Glutamatergic neuron (in vitro differentiated cells): ENCODE measurements at regions not wholly inside any gene's neighbourhood (a gene's known extent, or its start where the extent isn't known, plus 50 kb on each side); places are given as distances from the start of the nearest gene placed in this dataset.

Experiments
- DNase-seq: peaks from one replicate; pipeline ENCODE4 v3.0.0; 2022
- H3K27ac Mint-ChIP-seq: one replicate; pipeline ENCODE4 v1.8.0; 2020; ENCODE audit warnings: mild to moderate bottlenecking, mixed read lengths, inconsistent platforms; ENCODE audit not compliant: unreplicated experiment
- H3K27me3 Mint-ChIP-seq: one replicate; pipeline ENCODE4 v1.8.0; 2020; ENCODE audit warnings: mild to moderate bottlenecking, moderate library complexity, mixed read lengths, inconsistent platforms; ENCODE audit not compliant: unreplicated experiment
- H3K36me3 Mint-ChIP-seq: one replicate; pipeline ENCODE4 v1.8.0; 2020; ENCODE audit warnings: mild to moderate bottlenecking, mixed read lengths, inconsistent platforms; ENCODE audit not compliant: unreplicated experiment
- H3K4me1 Mint-ChIP-seq: one replicate; pipeline ENCODE4 v1.8.0; 2020; ENCODE audit warnings: mild to moderate bottlenecking, low read depth, mixed read lengths, inconsistent platforms; ENCODE audit not compliant: unreplicated experiment
- H3K4me3 Mint-ChIP-seq: one replicate; pipeline ENCODE4 v1.8.0; 2020; ENCODE audit warnings: mild to moderate bottlenecking, mixed read lengths, inconsistent platforms; ENCODE audit not compliant: unreplicated experiment
- H3K9me3 Mint-ChIP-seq: one replicate; pipeline ENCODE4 v1.8.0; 2020; ENCODE audit warnings: mild to moderate bottlenecking, moderate library complexity, mixed read lengths, inconsistent platforms; ENCODE audit not compliant: unreplicated experiment
- TF ChIP-seq, protein P1 (sequence below): fragments of 200-600 bp; sonication (generic); IDR thresholded peaks from one replicate; pipeline ENCODE4 v1.5.0; 2021; ENCODE audit not compliant: partially characterized antibody, unreplicated experiment

GRCh38 chr19:31496076-31496475 lies 146.8 kb upstream of the TSHZ3 start:
- H3K36me3 Mint-ChIP-seq: no peaks in the 10 kb centered on the region
- no peak overlapping the region for H3K4me3 Mint-ChIP-seq
- peaks cover 4% of the 10 kb centered on the region for H3K4me1 Mint-ChIP-seq
- H3K27me3 Mint-ChIP-seq: peaks cover 5% of the 10 kb centered on the region
- TF ChIP-seq, protein P1, sequence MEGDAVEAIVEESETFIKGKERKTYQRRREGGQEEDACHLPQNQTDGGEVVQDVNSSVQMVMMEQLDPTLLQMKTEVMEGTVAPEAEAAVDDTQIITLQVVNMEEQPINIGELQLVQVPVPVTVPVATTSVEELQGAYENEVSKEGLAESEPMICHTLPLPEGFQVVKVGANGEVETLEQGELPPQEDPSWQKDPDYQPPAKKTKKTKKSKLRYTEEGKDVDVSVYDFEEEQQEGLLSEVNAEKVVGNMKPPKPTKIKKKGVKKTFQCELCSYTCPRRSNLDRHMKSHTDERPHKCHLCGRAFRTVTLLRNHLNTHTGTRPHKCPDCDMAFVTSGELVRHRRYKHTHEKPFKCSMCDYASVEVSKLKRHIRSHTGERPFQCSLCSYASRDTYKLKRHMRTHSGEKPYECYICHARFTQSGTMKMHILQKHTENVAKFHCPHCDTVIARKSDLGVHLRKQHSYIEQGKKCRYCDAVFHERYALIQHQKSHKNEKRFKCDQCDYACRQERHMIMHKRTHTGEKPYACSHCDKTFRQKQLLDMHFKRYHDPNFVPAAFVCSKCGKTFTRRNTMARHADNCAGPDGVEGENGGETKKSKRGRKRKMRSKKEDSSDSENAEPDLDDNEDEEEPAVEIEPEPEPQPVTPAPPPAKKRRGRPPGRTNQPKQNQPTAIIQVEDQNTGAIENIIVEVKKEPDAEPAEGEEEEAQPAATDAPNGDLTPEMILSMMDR: no peak
- no peak overlapping the region for H3K27ac Mint-ChIP-seq
- no peak for DNase-seq
- H3K9me3 Mint-ChIP-seq: peaks cover 3% of the 10 kb centered on the region

DNA sequence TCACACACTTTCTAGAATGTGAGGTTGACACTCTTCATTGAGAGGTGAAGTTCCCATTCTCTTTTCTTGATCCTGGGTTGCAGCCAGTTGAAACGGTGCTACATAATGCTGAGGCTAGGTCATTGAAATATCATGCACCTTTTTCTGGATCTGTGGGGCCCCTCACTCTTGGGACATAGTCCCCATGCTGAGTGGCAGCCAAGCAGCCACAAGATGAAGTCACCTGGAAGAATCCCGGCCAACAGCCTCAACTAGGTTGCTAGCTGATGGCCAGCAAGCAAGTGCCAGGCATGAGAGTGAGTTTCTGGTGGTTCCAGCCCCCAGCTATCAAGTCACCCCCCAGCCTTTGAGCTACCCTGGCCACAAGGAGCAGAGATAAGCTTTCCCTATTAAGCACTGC lies 148.5 kb upstream of the TSHZ3 start:
- H3K4me1 Mint-ChIP-seq: peaks cover 10% of the 10 kb centered on the region
- peaks cover 3% of the 10 kb centered on the region for H3K9me3 Mint-ChIP-seq
- peaks cover 2% of the 10 kb centered on the region for H3K27me3 Mint-ChIP-seq
- H3K4me3 Mint-ChIP-seq: no peak overlapping the region
- DNase-seq: no peak
- H3K36me3 Mint-ChIP-seq: no peaks in the 10 kb centered on the region
- H3K27ac Mint-ChIP-seq: no peak overlapping the region
- TF ChIP-seq, protein P1: no peak

DNA sequence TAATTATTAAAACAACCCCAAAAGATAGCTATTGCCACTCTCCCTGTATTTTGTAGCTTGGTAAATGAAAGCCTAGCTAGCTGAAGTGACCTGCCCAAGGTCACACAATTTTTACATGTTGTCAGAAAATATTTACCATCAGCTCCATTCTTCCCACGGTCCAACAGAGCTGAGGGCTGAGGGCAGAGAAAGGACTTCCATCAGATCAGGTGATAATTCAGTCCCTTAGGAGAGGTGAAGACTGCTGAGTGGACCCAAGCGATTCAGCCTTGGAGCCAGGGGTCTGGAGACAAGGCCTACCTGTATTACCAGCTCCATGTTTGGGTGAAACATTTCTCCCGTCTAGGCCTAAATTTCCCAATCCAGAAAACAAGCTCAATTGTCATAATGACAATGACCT lies 149.5 kb upstream of the TSHZ3 start:
- Mint-ChIP-seq H3K4me1 (peaks cover 10% of the 10 kb centered on the region), H3K9me3 (peaks cover 5% of the 10 kb centered on the region), H3K36me3 (no peaks in the 10 kb centered on the region), H3K4me3 (no peak overlapping the region), H3K27me3 (peaks cover 2% of the 10 kb centered on the region), H3K27ac (no peak overlapping the region)
- TF ChIP-seq, protein P1: no peak
- no peak for DNase-seq

GRCh38 chr19:31499281-31500196 lies 150.3 kb upstream of the TSHZ3 start:
- no peak for DNase-seq
- Mint-ChIP-seq H3K9me3 (peaks cover 5% of the 10 kb centered on the region), H3K4me1 (peaks cover 10% of the 10 kb centered on the region), H3K27ac (no peak overlapping the region), H3K27me3 (peaks cover 2% of the 10 kb centered on the region), H3K4me3 (no peak overlapping the region), H3K36me3 (no peaks in the 10 kb centered on the region)
- TF ChIP-seq, protein P1: no peak

DNA sequence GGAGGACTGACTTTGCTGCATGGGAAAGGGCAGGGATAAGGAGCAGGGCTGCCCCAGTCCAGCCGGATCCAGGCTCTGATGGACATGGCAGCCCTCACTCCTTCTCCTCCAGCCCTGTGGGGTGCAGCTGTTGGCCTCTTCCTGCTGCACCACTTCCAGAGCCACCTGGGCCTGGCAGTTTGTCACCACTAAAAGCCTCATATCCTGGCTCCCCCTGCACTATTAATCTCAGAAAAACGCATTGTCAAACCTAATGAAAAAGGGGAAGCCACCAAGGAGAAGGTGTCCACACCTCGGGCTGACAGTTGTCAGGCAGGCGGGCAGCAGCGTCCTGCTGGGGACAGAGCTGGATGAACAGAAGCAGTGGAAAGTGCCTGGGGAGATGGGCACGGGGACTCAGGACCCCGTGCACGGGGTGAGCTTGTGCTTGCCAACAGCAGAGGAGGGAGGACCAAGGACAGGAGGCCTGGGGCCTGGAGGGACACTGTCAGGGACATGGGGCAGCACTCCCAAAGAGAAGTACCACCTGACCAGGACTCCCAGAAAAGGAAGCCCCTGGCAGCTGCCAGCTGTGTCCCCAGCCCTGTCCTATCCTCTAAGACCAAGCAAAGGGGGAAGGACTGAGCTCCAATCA lies 151.1 kb upstream of the TSHZ3 start:
- Mint-ChIP-seq H3K27ac (no peak overlapping the region), H3K36me3 (no peaks in the 10 kb centered on the region), H3K4me3 (no peak overlapping the region), H3K4me1 (peaks cover 10% of the 10 kb centered on the region), H3K27me3 (peaks cover 2% of the 10 kb centered on the region), H3K9me3 (peaks cover 5% of the 10 kb centered on the region)
- DNase-seq: no peak
- TF ChIP-seq, protein P1: no peak
